ENCODE measurements at regions not wholly inside any gene's neighbourhood (a gene's known extent, or its start where the extent isn't known, plus 50 kb on each side); places are given as distances from the start of the nearest gene placed in this dataset.
"Not testable (repeated sequence)": the region's sequence is repeated elsewhere in the genome, so short reads cannot be mapped to it uniquely, and the experiment has no call there.

DNA sequence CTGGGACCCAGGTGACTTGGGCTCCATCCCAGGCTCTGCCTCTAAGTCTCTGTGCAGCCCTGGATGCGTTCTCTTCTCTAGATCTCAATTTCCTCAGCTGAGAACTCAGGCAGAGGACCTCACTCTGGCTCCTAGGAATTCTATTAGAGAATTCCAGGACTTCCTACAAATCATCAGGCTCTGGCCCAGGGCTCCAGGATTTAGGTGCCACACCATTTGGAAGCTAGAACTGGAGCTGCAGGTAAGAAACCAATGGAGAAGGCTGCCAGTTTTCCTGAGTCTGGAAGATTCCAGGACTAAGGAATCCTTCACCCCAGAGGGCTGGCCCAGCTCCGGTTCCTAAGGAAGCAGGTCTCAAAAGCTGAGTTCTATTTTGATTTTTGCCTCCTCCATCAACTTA, 189.8 kb upstream of the CDH5 start:
- H3K4me3 ChIP-seq (ENCODE audit: low read depth, low read length), result no peak overlapping the region
- TF ChIP-seq, protein P1, sequence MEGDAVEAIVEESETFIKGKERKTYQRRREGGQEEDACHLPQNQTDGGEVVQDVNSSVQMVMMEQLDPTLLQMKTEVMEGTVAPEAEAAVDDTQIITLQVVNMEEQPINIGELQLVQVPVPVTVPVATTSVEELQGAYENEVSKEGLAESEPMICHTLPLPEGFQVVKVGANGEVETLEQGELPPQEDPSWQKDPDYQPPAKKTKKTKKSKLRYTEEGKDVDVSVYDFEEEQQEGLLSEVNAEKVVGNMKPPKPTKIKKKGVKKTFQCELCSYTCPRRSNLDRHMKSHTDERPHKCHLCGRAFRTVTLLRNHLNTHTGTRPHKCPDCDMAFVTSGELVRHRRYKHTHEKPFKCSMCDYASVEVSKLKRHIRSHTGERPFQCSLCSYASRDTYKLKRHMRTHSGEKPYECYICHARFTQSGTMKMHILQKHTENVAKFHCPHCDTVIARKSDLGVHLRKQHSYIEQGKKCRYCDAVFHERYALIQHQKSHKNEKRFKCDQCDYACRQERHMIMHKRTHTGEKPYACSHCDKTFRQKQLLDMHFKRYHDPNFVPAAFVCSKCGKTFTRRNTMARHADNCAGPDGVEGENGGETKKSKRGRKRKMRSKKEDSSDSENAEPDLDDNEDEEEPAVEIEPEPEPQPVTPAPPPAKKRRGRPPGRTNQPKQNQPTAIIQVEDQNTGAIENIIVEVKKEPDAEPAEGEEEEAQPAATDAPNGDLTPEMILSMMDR (IDR thresholded peaks at IDR 0.05; ENCODE audit: low read depth, low read length), result no peak

DNA sequence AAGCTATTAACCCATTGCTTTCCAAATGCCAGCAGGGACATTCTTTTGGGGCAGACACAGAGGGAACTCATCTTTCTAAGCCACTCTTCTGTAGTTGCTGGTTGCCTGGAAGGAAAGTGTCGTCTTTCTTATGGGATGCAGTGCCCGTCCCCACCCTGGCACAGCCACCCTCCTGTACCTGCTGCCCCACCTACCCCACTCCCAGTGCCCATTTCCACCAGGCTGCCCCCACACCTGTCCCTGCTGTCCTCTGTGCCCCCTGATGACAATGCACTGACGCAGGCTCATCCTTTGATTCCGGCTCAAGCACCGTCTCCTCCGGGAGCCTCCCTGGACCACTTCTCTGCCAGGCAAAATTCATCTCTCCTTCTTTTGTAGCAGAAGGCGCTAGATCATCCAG, 190.4 kb upstream of the CDH5 start:
- TF ChIP-seq, protein P1 (IDR thresholded peaks at IDR 0.05; ENCODE audit: low read depth, low read length), result no peak
- no peak overlapping the region for H3K4me3 ChIP-seq (ENCODE audit: low read depth, low read length)

DNA sequence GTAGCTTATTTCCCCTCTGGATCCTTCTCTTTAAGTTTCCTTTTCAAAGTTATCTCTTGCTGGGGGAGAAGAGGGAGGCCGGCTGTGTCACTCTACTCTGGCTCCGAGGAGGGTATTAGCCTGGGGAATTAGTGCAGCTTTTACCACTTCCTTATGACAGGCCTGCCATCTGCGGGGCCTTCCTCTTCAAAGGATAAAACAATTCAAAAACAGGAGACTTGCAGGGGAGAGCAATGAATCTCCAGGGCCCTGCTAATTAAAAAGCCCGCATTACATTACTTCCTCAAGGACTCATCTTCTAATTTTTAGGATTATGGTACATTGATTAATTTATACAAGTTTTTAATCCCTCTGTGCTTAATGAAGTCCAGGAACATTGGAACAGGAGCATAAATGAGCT, 190.9 kb upstream of the CDH5 start:
- TF ChIP-seq, protein P1 (IDR thresholded peaks at IDR 0.05; ENCODE audit: low read depth, low read length), result no peak
- H3K4me3 ChIP-seq (ENCODE audit: low read depth, low read length), result no peak overlapping the region

DNA sequence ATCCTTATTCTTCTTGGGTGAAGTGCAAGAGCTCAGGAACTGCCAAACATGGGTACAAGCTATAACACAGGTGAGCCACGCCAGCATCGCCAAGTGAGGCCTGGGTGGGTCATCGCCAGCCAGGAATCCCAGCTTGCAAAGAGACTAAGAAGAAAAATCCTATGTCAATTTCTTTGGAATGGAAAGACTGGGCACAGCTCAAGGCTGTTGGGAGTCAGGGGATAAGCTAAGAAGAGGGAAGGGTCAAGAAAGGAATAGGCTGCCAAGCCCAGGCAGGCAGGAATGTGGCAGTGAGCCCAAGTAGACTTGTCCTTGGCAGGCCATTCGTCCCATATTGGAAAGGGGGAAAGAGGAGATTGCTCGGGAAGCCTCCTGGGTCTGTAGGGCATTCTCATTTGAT, 191.4 kb upstream of the CDH5 start:
- H3K4me3 ChIP-seq (ENCODE audit: low read depth, low read length), result no peak overlapping the region
- TF ChIP-seq, protein P1 (IDR thresholded peaks at IDR 0.05; ENCODE audit: low read depth, low read length), result no peak

DNA sequence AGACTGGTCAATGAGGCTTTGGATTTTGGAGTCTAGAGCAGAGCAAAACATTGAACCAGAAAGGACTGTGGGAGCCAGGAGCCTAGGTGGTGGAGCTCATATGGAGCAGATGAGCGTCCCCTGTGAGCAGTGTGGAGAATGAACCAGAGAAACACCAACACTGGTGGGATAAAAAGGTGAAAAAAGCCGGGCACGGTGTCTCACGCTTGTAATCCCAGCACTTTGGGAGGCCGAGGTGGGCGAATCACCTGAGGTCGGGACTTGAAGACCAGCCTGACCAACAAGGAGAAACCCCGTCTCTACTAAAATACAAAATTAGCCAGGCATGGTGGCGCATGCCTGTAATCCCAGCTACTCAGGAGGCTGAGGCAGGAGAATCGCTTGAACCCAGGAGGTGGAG, 192.7 kb upstream of the CDH5 start:
- not testable (repeated sequence) for H3K4me3 ChIP-seq (ENCODE audit: low read depth, low read length)

DNA sequence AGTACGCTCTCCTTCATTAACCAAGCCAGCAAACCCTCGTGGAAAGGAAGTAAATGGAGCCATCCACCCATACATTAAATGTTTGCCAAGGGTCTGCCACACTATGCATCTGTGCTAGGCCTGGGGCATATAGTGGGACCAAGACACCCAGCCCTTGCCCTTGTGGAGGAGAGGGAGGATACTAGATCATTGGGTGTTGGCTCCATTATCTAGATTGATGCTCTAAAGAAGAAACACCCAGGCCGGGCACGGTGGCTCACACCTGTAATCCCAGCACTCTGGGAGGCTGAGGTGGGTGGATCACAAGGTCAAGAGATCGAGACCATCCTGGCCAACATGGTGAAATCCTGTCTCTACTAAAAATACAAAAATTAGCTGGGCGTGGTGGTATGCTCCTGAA, 193.3 kb upstream of the CDH5 start:
- H3K4me3 ChIP-seq (ENCODE audit: low read depth, low read length), result not testable (repeated sequence)

DNA sequence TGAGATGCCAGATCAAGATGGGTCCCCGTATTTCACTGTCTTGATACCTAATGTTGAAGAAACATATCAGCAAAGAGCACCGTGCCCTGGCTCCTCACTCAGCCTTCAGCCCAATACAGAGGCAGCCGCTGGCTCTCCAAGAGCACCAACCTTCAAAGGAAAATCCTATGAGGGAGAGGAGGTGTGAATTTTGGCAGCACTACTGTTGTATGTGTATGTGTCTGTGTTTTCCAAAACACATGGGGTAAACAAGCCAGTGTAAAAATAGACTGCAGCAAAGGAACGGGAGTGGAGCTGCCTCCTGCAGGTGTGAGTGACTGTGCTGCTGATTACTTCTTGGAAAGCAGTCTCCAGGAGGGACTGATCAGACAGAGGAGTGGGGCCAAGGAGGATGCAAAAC, 194.0 kb upstream of the CDH5 start:
- no peak overlapping the region for H3K4me3 ChIP-seq (ENCODE audit: low read depth, low read length)
- TF ChIP-seq, protein P1 (IDR thresholded peaks at IDR 0.05; ENCODE audit: low read depth, low read length), result no peak

DNA sequence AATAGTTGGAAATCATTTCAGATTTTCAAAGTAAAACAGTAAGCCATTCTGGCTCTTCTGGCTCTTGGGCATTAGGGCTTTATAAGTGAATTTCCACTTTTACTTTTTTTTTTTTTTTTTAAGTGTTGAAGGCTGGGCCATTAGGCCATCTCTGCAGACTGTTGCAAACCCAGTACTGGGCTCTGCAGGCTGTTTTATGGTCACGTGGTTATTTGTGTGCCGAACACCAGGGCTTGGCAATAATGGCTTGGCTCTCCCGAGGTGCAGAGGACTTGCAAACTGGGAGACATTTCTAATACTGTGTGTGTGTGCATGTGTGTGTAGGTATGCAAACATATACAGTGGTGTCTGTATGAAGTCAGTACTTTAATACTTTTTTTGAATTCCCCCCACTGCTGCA, 194.9 kb upstream of the CDH5 start:
- TF ChIP-seq, protein P1 (IDR thresholded peaks at IDR 0.05; ENCODE audit: low read depth, low read length), result no peak
- H3K4me3 ChIP-seq (ENCODE audit: low read depth, low read length), result no peak overlapping the region

DNA sequence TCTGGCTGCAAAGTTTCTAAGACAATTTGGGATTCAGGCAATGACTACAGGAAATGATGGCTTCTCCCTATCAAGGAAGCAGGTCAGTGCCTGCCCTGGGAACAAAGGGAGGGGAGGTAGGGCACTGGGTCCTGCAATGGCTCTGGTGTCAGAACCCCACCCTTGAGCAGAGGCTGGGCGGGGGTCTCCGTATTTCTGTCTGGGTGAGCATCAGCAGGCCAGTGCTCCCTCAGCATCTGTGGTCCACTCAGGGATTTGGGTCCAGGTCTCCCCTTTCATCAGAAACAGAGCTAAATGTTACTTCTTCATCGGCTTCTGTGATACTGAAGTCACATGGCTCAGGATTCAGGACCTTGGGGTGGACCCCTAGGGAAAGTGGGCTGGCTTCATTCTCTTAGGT, 195.5 kb upstream of the CDH5 start:
- H3K4me3 ChIP-seq (ENCODE audit: low read depth, low read length), result no peak overlapping the region
- TF ChIP-seq, protein P1 (IDR thresholded peaks at IDR 0.05; ENCODE audit: low read depth, low read length), result no peak
